ENCODE measurements at regions not wholly inside any gene's neighbourhood (a gene's known extent, or its start where the extent isn't known, plus 50 kb on each side); places are given as distances from the start of the nearest gene placed in this dataset.
"Not testable (repeated sequence)": the region's sequence is repeated elsewhere in the genome, so short reads cannot be mapped to it uniquely, and the experiment has no call there.

- no peak for TF ChIP-seq CTCF (IDR thresholded peaks at IDR 0.05)
- Mint-ChIP-seq H3K9me3 (ENCODE audit: unreplicated experiment) (no peaks in the 10 kb centered on the region), H3K27me3 (ENCODE audit: unreplicated experiment) (no peaks in the 10 kb centered on the region), H3K4me1 (ENCODE audit: unreplicated experiment) (no peaks in the 10 kb centered on the region), H3K4me3 (ENCODE audit: unreplicated experiment) (no peak overlapping the region), H3K36me3 (ENCODE audit: unreplicated experiment) (no peaks in the 10 kb centered on the region), H3K27ac (ENCODE audit: unreplicated experiment) (no peak overlapping the region)
- no peak for DNase-seq (ENCODE audit: extremely low spot score, unreplicated experiment)
Observed at GRCh38 chr14:87615047-87615446, 377.9 kb downstream of the GALC start.

GRCh38 chr14:87613881-87614280 lies 379.1 kb downstream of the GALC start:
- Mint-ChIP-seq H3K9me3 (ENCODE audit: unreplicated experiment) (no peaks in the 10 kb centered on the region), H3K4me1 (ENCODE audit: unreplicated experiment) (no peaks in the 10 kb centered on the region), H3K4me3 (ENCODE audit: unreplicated experiment) (no peak overlapping the region), H3K36me3 (ENCODE audit: unreplicated experiment) (no peaks in the 10 kb centered on the region), H3K27me3 (ENCODE audit: unreplicated experiment) (no peaks in the 10 kb centered on the region), H3K27ac (ENCODE audit: unreplicated experiment) (no peak overlapping the region)
- DNase-seq (ENCODE audit: extremely low spot score, unreplicated experiment): no peak
- no peak for TF ChIP-seq CTCF (IDR thresholded peaks at IDR 0.05)

- H3K4me1 Mint-ChIP-seq (ENCODE audit: unreplicated experiment); H3K27ac Mint-ChIP-seq (ENCODE audit: unreplicated experiment); H3K27me3 Mint-ChIP-seq (ENCODE audit: unreplicated experiment); H3K4me3 Mint-ChIP-seq (ENCODE audit: unreplicated experiment); DNase-seq (ENCODE audit: extremely low spot score, unreplicated experiment); H3K36me3 Mint-ChIP-seq (ENCODE audit: unreplicated experiment): not testable (repeated sequence)
- peaks cover 17% of the 10 kb centered on the region for H3K9me3 Mint-ChIP-seq (ENCODE audit: unreplicated experiment)
Observed at GRCh38 chr14:87607056-87607455, 385.9 kb downstream of the GALC start.

GRCh38 chr14:87601036-87601435 lies 391.9 kb downstream of the GALC start:
- TF ChIP-seq CTCF (IDR thresholded peaks at IDR 0.05): no peak
- no peaks in the 10 kb centered on the region for H3K4me1 Mint-ChIP-seq (ENCODE audit: unreplicated experiment)
- no peaks in the 10 kb centered on the region for H3K36me3 Mint-ChIP-seq (ENCODE audit: unreplicated experiment)
- no peak overlapping the region for H3K27ac Mint-ChIP-seq (ENCODE audit: unreplicated experiment)
- H3K4me3 Mint-ChIP-seq (ENCODE audit: unreplicated experiment): no peak overlapping the region
- DNase-seq (ENCODE audit: extremely low spot score, unreplicated experiment): no peak
- H3K27me3 Mint-ChIP-seq (ENCODE audit: unreplicated experiment): no peaks in the 10 kb centered on the region
- peaks cover 24% of the 10 kb centered on the region for H3K9me3 Mint-ChIP-seq (ENCODE audit: unreplicated experiment)

- Mint-ChIP-seq H3K4me3 (ENCODE audit: unreplicated experiment) (no peak overlapping the region), H3K36me3 (ENCODE audit: unreplicated experiment) (no peaks in the 10 kb centered on the region), H3K9me3 (ENCODE audit: unreplicated experiment) (peaks cover 30% of the 10 kb centered on the region), H3K27me3 (ENCODE audit: unreplicated experiment) (no peaks in the 10 kb centered on the region), H3K4me1 (ENCODE audit: unreplicated experiment) (no peaks in the 10 kb centered on the region), H3K27ac (ENCODE audit: unreplicated experiment) (no peak overlapping the region)
- DNase-seq (ENCODE audit: extremely low spot score, unreplicated experiment): no peak
- TF ChIP-seq CTCF (IDR thresholded peaks at IDR 0.05): no peak
Observed at GRCh38 chr14:87600240-87600639, 392.7 kb downstream of the GALC start.

GRCh38 chr14:87581298-87581697 lies 411.7 kb downstream of the GALC start:
- H3K27ac Mint-ChIP-seq (ENCODE audit: unreplicated experiment): no peak overlapping the region
- no peak overlapping the region for H3K4me3 Mint-ChIP-seq (ENCODE audit: unreplicated experiment)
- no peak for TF ChIP-seq CTCF (IDR thresholded peaks at IDR 0.05)
- H3K4me1 Mint-ChIP-seq (ENCODE audit: unreplicated experiment): no peaks in the 10 kb centered on the region
- no peak for DNase-seq (ENCODE audit: extremely low spot score, unreplicated experiment)
- no peaks in the 10 kb centered on the region for H3K36me3 Mint-ChIP-seq (ENCODE audit: unreplicated experiment)
- H3K27me3 Mint-ChIP-seq (ENCODE audit: unreplicated experiment): no peaks in the 10 kb centered on the region
- H3K9me3 Mint-ChIP-seq (ENCODE audit: unreplicated experiment): no peaks in the 10 kb centered on the region

Measured in osteocyte (in vitro differentiated cells).